Common myeloid progenitor, CD34-positive (primary cell): ENCODE measurements at regions not wholly inside any gene's neighbourhood (a gene's known extent, or its start where the extent isn't known, plus 50 kb on each side); places are given as distances from the start of the nearest gene placed in this dataset.

Experiments used
- CTCF ChIA-PET: fragments of 350-600 bp; sonication (Branson Sonifier 250); formaldehyde crosslinking; loops from one replicate; lab custom pipeline; 2021; ENCODE audit warnings: antibody characterized with exemption; lab: Charles Lee
- POLR2A ChIA-PET: fragments of 350-600 bp; sonication (Branson Sonifier 250); formaldehyde crosslinking; loops from one replicate; lab custom pipeline; 2021; ENCODE audit warnings: antibody characterized with exemption; lab: Charles Lee
- DNase-seq, 3 donors: peaks; one replicate each; pipeline versions ENCODE4 v3.0.0 to v3.0.0-alpha.2; 2013
- H3K27ac ChIP-seq, 2 experiments: 1 replicate in 1 of 2; 2 replicates in 1 of 2; pipeline ENCODE4 v1.7.0; 2013; ENCODE audit warnings: inconsistent platforms in 2 of 2, low read length in 2 of 2, mild to moderate bottlenecking in 2 of 2, low read depth in 1 of 2, moderate library complexity in 1 of 2; ENCODE audit not compliant: severe bottlenecking in 2 of 2, insufficient read depth in 1 of 2, poor library complexity in 1 of 2
- H3K27me3 ChIP-seq, 5 experiments: replicated peaks in 2 of 5; 1 replicate in 3 of 5; 2 replicates in 2 of 5; pipeline versions ENCODE4 v1.6.1 to v1.7.0; 2013; ENCODE audit warnings: low read length in 4 of 5, mild to moderate bottlenecking in 2 of 5, moderate library complexity in 2 of 5, inconsistent platforms in 1 of 5; ENCODE audit not compliant: insufficient read depth in 5 of 5, control insufficient read depth in 4 of 5
- H3K36me3 ChIP-seq, 4 experiments: 1 replicate in 2 of 4; 2 replicates in 2 of 4; pipeline versions ENCODE4 v1.6.1 to v1.7.0; 2013; ENCODE audit warnings: low read length in 3 of 4, control low read depth in 1 of 4, mild to moderate bottlenecking in 1 of 4; ENCODE audit not compliant: control insufficient read depth in 4 of 4, insufficient read depth in 4 of 4
- H3K4me1 ChIP-seq, 4 experiments: 1 replicate in 3 of 4; 2 replicates in 1 of 4; pipeline versions ENCODE4 v1.6.1 to v1.7.1; 2013; ENCODE audit warnings: low read length in 3 of 4, mild to moderate bottlenecking in 3 of 4, control low read depth in 1 of 4, inconsistent platforms in 1 of 4, moderate library complexity in 1 of 4; ENCODE audit not compliant: control insufficient read depth in 4 of 4, insufficient read depth in 4 of 4; ENCODE audit errors: control extremely low read depth in 1 of 4
- H3K4me3 ChIP-seq, 7 experiments: 1 replicate in 4 of 7; 2 replicates in 3 of 7; pipeline versions ENCODE4 v1.5.1 to v1.7.0; 2013; ENCODE audit warnings: mild to moderate bottlenecking in 7 of 7, low read length in 6 of 7, moderate library complexity in 6 of 7, inconsistent platforms in 2 of 7, low read depth in 2 of 7, control low read depth in 1 of 7; ENCODE audit not compliant: insufficient read depth in 4 of 7, control insufficient read depth in 1 of 7; ENCODE audit errors: extremely low read depth in 1 of 7
- H3K9me3 ChIP-seq, 5 experiments: 1 replicate in 4 of 5; 2 replicates in 1 of 5; pipeline versions ENCODE4 v1.6.1 to v1.7.1; 2013; ENCODE audit warnings: low read length in 4 of 5, mild to moderate bottlenecking in 2 of 5, inconsistent platforms in 1 of 5, low read depth in 1 of 5, moderate library complexity in 1 of 5; ENCODE audit not compliant: control insufficient read depth in 4 of 5, insufficient read depth in 2 of 5; ENCODE audit errors: control extremely low read depth in 1 of 5
- WGBS: methylation state at CpG from one replicate; pipeline ENCODE4 v1.1.5; 2013; ENCODE audit not compliant: insufficient coverage; 5-methylcytosine and 5-hydroxymethylcytosine counted together

DNA sequence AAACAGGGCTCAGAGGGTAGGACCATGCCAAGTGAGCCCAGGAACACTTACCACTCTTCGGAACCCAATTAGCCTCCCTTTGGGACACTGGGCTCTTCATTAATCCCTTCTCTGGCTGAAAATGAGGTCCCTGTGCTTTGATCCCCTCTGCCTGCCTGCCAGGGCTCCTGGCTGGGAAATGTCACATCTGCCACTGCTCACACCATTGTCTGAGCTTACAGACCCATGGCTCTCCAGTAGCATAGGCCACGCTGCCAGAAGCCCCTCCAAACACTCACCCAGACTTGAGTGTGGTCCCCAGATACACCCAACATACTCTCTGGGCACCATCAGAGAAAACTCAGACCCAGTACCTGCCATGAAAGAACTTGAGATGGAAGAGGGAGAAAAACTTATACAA lies 287.3 kb downstream of the XXYLT1 start:
- ChIA-PET POLR2A (no interaction called here), CTCF (interaction anchor here (1.0 to 1.5 kb wide), 4 partner anchors 16 to 123 kb away, joined by 3 read pairs; no protein-coding TSS in a partner anchor)
- peaks cover 0 to 3% (median 0%) of the 10 kb centered on the region in 5 experiments for H3K9me3 ChIP-seq
- no peak overlapping the region for H3K27ac ChIP-seq
- WGBS: 100% methylated on average over 2 of the region's 2 CpGs
- peaks cover 0 to 3% (median 0%) of the 10 kb centered on the region in 5 experiments for H3K27me3 ChIP-seq
- no peak overlapping the region for H3K4me3 ChIP-seq
- no peaks in the 10 kb centered on the region for H3K36me3 ChIP-seq
- no peak for DNase-seq
- H3K4me1 ChIP-seq: peaks cover 0 to 21% (median 14%) of the 10 kb centered on the region in 4 experiments

DNA sequence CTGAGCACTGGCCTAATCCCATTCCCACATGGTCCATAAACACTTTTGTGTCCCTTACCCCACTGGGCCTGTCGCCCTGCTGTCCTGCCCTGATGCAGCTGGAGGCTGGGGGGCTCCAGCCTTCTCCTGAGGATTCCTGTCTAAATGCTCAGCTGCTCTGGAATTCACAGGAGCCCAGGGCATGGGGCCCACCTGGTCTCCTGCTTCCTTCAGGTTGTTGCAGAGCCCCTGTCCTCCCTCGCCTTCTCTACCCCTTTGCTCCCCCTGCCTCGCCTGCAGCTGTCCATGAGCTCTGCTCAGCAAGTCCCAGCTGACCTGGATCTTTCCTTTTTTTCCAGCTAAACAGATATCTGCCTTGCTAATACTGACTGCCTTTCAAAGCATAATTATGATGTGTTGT lies 286.9 kb downstream of the XXYLT1 start:
- Histone ChIP-seq H3K27me3 (peaks cover 0 to 6% (median 0%) of the 10 kb centered on the region in 5 experiments), H3K4me3 (no peak overlapping the region), H3K27ac (no peak overlapping the region), H3K9me3 (peaks cover 0 to 3% (median 0%) of the 10 kb centered on the region in 5 experiments), H3K4me1 (peaks cover 0 to 21% (median 14%) of the 10 kb centered on the region in 4 experiments), H3K36me3 (no peaks in the 10 kb centered on the region)
- no peak for DNase-seq
- ChIA-PET POLR2A (no interaction called here), CTCF (interaction anchor here (1.0 to 1.5 kb wide), 3 partner anchors 15 to 23 kb away, joined by 3 read pairs; no protein-coding TSS in a partner anchor)
- 93% methylated on average over 3 of the region's 3 CpGs for WGBS

GRCh38 chr3:194984622-194985021 lies 286.3 kb downstream of the XXYLT1 start:
- WGBS: 75% methylated on average over 9 of the region's 9 CpGs
- DNase-seq: no peak
- peaks cover 0 to 6% (median 0%) of the 10 kb centered on the region in 5 experiments for H3K27me3 ChIP-seq
- peaks cover 0 to 21% (median 14%) of the 10 kb centered on the region in 4 experiments for H3K4me1 ChIP-seq
- H3K9me3 ChIP-seq: peaks cover 0 to 3% (median 0%) of the 10 kb centered on the region in 5 experiments
- ChIA-PET POLR2A (no interaction called here), CTCF (interaction anchor here (1.0 to 1.4 kb wide), 3 partner anchors 15 to 274 kb away, joined by 3 to 4 read pairs (median 3); no protein-coding TSS in a partner anchor)
- no peak overlapping the region for H3K27ac ChIP-seq
- H3K4me3 ChIP-seq: peak overlapping the region in 3 of 7 experiments; percentile 11 to 53 (median 37)
- no peaks in the 10 kb centered on the region for H3K36me3 ChIP-seq

- ChIA-PET CTCF (interaction anchor here (0.6 to 2.3 kb wide), 5 partner anchors 9 to 303 kb away, joined by 3 to 8 read pairs (median 4); no protein-coding TSS in a partner anchor), POLR2A (interaction anchor here (0.8 kb wide), 1 partner anchor 179 kb away, joined by 3 read pairs; no protein-coding TSS in a partner anchor)
- WGBS: 47% methylated on average over 33 of the region's 33 CpGs
- peak overlapping the region in 3 of 7 experiments; percentile 11 to 53 (median 37) for H3K4me3 ChIP-seq
- DNase-seq: peak in 2 of 3 donors; percentile 34 to 54
- peaks cover 0 to 3% (median 0%) of the 10 kb centered on the region in 5 experiments for H3K9me3 ChIP-seq
- peaks cover 0 to 21% (median 14%) of the 10 kb centered on the region in 4 experiments for H3K4me1 ChIP-seq
- H3K27me3 ChIP-seq: peaks cover 0 to 6% (median 0%) of the 10 kb centered on the region in 5 experiments
- H3K27ac ChIP-seq: no peak overlapping the region
- no peaks in the 10 kb centered on the region for H3K36me3 ChIP-seq
These were observed 285.9 kb downstream of the XXYLT1 start for GRCh38 chr3:194985031-194985578.

GRCh38 chr3:194986208-194987043 lies 284.5 kb downstream of the XXYLT1 start:
- H3K36me3 ChIP-seq: no peaks in the 10 kb centered on the region
- peaks cover 0 to 21% (median 14%) of the 10 kb centered on the region in 4 experiments for H3K4me1 ChIP-seq
- H3K27me3 ChIP-seq: peaks cover 0 to 6% (median 0%) of the 10 kb centered on the region in 5 experiments
- CTCF ChIA-PET: interaction anchor here (0.9 to 2.3 kb wide), 6 partner anchors 10 to 304 kb away, joined by 3 to 11 read pairs (median 6); no protein-coding TSS in a partner anchor
- H3K27ac ChIP-seq: no peak overlapping the region
- H3K4me3 ChIP-seq: no peak overlapping the region
- 59% methylated on average over 8 of the region's 17 CpGs for WGBS
- POLR2A ChIA-PET: interaction anchor here (0.6 to 0.7 kb wide), 2 partner anchors 164 to 168 kb away, joined by 3 read pairs; no protein-coding TSS in a partner anchor
- peaks cover 0 to 3% (median 0%) of the 10 kb centered on the region in 5 experiments for H3K9me3 ChIP-seq
- DNase-seq: peak; percentile 72 to 93 (median 78)

DNA sequence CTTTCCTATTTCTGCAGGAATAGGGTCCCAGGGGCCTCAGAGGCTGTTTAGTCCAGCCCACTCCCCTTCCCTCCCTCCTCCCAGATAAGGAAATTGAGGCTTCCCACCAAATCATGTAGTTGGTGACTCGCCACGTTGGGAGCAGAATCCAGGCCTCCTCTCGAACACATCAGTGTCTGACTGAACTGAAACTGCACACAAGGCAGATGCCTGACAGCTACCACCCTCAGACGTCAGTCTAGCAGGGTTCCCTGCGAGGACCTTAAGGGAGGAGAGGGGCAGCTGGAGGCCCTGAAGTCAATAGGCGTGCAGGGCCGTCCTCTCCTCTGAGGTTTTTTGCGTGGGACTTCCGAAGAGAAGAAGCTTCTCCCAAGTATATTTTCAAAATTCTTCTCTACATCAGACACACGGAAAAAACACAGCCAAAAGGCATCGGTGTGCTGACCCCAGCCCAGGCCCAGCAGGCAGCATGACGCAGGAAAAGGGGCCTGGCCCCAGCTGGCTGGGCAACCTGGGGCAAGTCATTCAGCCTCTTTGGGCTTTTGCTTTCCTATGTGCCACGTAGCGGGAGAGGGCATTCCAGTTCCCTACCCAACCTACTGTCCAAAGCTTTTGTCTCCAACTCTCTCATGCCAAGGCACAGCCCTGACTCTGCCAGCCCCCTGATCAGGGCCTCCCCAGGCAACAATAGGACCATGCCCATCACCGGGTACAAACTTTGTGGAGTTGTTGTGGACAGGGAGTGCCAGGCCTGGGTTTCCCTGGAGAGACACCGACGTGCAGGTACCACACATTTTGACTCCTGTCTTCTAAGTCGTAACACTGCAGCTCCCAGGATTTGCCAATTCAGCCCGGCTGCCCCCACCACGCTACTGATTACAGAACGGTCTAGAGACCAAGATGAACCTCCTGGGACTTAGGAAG lies 283.1 kb downstream of the XXYLT1 start:
- Histone ChIP-seq H3K9me3 (no peaks in the 10 kb centered on the region), H3K27ac (no peak overlapping the region), H3K4me1 (peaks cover 0 to 21% (median 14%) of the 10 kb centered on the region in 4 experiments), H3K36me3 (no peaks in the 10 kb centered on the region), H3K4me3 (no peak overlapping the region), H3K27me3 (peaks cover 0 to 6% (median 0%) of the 10 kb centered on the region in 5 experiments)
- ChIA-PET CTCF (interaction anchor here (1.0 to 1.7 kb wide), 4 partner anchors 9 to 119 kb away, joined by 3 to 11 read pairs (median 6); no protein-coding TSS in a partner anchor), POLR2A (interaction anchor here (0.6 kb wide), 1 partner anchor 15 kb away, joined by 3 read pairs; no protein-coding TSS in a partner anchor)
- no peak for DNase-seq
- WGBS: 87% methylated on average over 17 of the region's 21 CpGs
